ENCODE measurements at regions not wholly inside any gene's neighbourhood (a gene's known extent, or its start where the extent isn't known, plus 50 kb on each side); places are given as distances from the start of the nearest gene placed in this dataset.

- no peak for TF ChIP-seq CTCF (conservative IDR thresholded peaks at IDR 0.05; ENCODE audit: low read length)
- no peak for TF ChIP-seq EZH2phosphoT487 (IDR thresholded peaks at IDR 0.05; ENCODE audit: borderline replicate concordance, low read depth, low read length)
Observed at GRCh38 chr14:101708853-101709532, 52.5 kb upstream of the PPP2R5C start.

Data from OCI-LY7 (cell line).